DND-41 (cell line): ENCODE measurements at regions not wholly inside any gene's neighbourhood (a gene's known extent, or its start where the extent isn't known, plus 50 kb on each side); places are given as distances from the start of the nearest gene placed in this dataset.

Experiments used
- CTCF ChIP-seq: IDR thresholded peaks from 2 replicates; pipeline ENCODE4 v1.5.1; 2012; ENCODE audit warnings: borderline replicate concordance, low read length, moderate library complexity, mild to moderate bottlenecking; ENCODE audit not compliant: poor library complexity, severe bottlenecking; ENCODE audit errors: extremely low read depth
- EZH2 ChIP-seq: IDR thresholded peaks from 3 replicates; pipeline ENCODE4 v1.6.1; 2012; ENCODE audit warnings: borderline replicate concordance, low read depth, mild to moderate bottlenecking, moderate library complexity, low read length, inconsistent platforms; ENCODE audit not compliant: severe bottlenecking

- no peak for TF ChIP-seq CTCF
- TF ChIP-seq EZH2, result no peak
These were observed 54.2 kb upstream of the HLA-A start for GRCh38 chr6:29887819-29888776.
